ENCODE measurements at regions not wholly inside any gene's neighbourhood (a gene's known extent, or its start where the extent isn't known, plus 50 kb on each side); places are given as distances from the start of the nearest gene placed in this dataset.

DNA sequence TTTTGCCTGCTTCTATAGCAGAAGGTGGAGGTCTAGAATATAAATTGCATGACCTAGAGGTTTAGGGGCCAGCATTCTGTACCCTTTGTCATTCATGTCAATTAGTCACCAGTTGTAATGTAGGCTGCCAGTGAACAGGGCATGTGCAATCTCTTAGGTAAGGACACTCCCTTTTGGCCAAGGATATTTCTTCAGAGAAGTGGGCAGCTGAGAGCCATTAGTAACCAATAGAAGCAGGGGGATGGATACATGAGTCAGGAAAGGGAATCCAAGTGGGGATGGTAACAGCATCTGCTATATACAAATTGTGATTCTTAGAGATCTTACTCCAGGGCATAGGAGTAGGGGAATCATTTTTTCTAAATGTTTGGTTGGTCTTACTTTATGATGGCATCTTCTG lies 494.2 kb upstream of the JAG1 start:
- TF ChIP-seq, protein P1, sequence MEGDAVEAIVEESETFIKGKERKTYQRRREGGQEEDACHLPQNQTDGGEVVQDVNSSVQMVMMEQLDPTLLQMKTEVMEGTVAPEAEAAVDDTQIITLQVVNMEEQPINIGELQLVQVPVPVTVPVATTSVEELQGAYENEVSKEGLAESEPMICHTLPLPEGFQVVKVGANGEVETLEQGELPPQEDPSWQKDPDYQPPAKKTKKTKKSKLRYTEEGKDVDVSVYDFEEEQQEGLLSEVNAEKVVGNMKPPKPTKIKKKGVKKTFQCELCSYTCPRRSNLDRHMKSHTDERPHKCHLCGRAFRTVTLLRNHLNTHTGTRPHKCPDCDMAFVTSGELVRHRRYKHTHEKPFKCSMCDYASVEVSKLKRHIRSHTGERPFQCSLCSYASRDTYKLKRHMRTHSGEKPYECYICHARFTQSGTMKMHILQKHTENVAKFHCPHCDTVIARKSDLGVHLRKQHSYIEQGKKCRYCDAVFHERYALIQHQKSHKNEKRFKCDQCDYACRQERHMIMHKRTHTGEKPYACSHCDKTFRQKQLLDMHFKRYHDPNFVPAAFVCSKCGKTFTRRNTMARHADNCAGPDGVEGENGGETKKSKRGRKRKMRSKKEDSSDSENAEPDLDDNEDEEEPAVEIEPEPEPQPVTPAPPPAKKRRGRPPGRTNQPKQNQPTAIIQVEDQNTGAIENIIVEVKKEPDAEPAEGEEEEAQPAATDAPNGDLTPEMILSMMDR (IDR thresholded peaks at IDR 0.05), result no peak
- no peak for TF ChIP-seq POLR2A (IDR thresholded peaks at IDR 0.05)
